HUDEP-2 (cell line): ENCODE measurements at regions not wholly inside any gene's neighbourhood (a gene's known extent, or its start where the extent isn't known, plus 50 kb on each side); places are given as distances from the start of the nearest gene placed in this dataset.
A peak's percentile ranks its signal among the peaks of the same experiment; 100 is the strongest.

ENCODE experiments used
- DNase-seq, 76 experiments: peaks; one replicate each; lab custom pipeline; 2025; ENCODE audit not compliant: unreplicated experiment in 76 of 76; lab: John Stamatoyannopoulos, UW

DNA sequence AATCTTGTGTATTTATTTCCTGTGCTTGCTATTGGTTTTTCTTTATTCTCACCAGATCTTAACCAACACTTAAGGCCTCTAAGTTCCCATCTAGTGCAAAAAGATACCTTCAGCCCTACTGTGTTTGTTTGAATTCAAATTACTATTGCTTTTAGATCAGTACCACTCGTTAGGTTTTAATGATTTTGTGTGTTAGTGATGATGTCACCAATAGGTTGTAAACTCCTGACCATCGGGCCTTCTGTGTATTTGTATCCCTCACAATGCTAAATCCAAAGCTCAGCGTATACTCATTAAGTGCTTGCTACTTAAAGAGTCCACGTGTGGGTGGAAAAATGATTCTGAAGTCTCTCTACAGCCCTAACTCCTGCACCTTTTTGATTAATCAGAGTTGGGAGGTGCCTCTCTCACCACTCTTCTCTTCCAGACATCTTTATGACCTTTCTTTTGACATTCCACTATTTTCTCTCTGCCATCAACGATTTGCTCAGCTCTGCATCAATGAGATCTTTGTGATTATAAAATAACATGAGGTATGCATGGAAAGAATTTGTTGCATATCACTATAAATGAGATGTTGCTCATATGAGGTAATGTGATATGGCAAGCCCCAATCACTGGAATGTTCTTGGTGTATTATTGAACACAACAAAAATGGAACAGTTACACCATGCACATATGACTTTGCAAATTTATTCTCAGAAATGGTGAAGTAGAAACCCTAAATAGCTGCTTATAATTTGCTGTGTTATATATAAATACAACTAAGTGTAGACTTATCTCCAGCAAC, 55.1 kb upstream of the LAMA2 start:
- no peak for DNase-seq

DNA sequence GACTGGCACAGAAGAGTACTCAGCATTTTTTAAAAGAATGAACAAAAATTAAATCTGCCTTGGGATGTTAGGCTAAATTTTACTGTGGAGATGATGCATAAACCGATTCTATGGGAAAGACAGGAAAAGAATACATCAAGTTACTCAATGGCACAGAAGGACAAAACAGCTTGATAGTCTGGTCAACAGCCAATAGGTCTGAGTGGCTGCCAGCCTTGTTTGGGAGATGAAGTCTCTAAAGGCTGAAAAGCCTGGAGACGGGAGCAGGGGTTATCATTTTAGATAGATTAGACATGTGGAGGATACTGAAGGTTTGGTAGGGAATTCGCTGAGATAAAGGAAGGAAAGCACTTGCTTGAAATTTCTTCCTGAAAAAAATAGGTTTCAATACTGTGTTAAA, 56.3 kb upstream of the LAMA2 start:
- DNase-seq: no peak

DNA sequence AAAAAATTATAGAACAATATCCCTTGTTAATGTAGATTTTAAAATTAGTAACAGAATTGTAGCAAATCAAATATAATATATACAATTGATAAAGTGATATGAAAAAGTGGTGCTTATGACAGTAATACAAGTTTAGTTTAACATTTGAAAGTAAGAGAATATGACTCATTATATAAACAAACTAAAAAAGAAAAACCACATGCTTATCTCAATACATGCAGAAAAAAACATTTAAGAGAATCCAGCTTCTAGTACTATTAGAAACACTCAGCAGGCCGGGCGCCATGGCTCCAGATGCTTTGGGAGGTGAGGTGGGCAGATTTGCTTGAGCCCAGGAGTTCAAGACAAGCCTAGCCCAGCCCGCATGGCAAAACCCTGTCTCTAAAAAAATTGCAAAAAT, 60.7 kb upstream of the LAMA2 start:
- DNase-seq: no peak

DNA sequence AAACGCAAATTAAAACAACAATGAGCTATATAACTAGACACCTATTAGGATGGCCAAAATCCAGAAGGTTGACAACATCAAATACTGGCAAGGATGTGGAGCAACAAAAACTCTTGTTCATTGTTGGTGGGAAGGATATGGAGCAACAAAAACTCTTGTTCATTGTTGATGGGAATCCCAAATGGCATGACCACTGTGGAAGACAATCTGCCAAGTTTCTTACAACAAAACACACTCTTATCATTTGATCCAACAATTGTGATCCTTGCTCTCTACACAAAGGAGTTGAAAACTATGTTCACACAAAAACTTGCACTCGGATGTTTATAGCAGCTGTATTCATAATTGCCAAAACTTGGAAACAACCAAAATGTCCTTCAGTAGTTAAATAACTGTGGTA, 61.8 kb upstream of the LAMA2 start:
- DNase-seq: no peak

DNA sequence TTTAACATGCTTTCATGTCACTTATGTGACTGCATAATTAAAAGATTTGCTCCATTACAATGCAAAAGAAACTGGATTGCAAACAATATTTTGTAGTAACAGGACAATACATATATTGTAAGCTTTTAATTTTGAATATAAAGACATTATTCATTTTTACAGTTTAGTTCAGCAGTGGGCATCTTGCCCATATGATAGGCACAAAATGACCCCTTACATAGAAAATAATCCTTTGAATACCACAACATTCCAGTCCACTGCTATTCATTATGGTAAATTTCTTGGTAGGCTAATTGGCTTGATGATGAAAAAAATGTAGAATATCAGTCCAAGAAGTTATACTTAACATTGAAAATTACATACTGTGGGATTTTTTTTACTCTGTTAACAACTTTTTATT, 74.1 kb upstream of the LAMA2 start:
- no peak for DNase-seq

DNA sequence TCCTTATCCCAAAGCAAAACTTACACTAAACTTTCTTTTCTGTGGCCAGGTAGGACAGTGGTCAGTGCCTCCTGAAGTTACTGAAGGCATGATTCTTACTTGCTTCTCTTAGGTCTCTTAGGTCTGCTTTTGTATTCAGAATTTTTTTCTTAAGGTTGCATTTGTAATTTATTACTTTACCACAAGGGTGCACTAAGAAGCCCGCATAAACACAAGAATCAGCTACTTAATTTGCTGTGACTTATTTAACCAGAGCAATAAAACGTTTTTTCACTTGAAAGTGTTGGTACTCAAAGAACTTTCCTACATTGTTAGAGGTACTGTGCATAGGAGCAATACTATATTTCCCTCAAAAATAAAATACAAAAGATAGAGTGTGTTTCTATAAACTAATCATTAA, 75.4 kb upstream of the LAMA2 start:
- DNase-seq: peak in 3 of 76 experiments; percentile 1 to 15 (median 9)

DNA sequence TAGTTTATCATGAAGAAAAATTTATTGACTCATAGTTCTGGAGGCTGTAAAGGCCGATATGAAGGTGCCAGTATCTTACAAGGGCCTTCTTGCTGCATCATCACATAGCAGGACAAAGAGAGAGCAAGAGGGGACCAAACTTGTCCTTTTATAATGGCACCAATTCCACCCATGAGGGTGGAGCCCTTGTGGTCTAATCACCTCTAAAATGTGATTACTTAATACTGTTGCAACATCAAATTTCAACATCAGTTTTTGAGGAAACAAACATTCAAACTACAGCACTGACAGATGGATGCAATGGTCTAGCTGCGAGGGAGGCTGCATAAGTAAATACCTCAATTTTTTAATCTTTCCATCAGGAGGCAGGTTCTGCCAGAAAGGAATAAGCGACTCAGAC, 76.7 kb upstream of the LAMA2 start:
- DNase-seq: no peak

DNA sequence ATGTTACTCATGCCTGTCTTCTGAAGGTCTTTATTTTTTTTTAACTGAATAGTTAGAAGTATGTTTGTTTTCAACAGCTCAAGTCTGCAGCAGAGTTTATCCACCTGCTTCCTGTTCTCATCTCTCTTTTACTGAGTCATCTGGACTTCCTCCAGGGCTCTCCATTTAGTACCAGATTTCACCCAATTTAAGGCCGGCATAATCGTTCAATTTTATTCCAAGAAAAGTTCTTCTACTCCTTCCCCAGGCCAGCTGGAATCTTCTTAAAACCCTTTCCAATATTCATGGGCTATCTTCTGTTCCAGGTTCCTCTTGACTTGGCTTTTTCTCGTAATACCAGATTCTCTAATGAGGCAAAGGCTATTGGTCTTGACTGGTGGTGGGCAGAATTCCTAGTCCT, 79.0 kb upstream of the LAMA2 start:
- no peak for DNase-seq

DNA sequence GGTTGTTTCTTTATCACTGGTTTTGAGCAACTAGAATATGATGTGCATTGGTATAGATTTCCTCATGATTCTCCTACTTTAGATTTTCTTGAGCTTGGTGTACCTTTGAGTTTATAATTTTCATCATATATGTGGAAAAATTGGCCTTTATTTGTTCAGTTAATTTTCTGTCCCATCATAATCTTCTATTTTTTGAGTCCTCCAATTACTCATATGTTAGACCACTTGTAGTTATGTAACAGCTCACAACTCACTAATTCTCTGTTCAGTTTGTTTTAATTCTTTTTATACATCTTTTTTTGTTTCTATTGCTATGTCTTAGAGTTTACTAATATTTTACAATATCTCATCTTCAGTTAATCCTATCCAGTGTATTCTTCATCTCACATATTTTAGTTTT, 81.3 kb upstream of the LAMA2 start:
- DNase-seq: no peak

DNA sequence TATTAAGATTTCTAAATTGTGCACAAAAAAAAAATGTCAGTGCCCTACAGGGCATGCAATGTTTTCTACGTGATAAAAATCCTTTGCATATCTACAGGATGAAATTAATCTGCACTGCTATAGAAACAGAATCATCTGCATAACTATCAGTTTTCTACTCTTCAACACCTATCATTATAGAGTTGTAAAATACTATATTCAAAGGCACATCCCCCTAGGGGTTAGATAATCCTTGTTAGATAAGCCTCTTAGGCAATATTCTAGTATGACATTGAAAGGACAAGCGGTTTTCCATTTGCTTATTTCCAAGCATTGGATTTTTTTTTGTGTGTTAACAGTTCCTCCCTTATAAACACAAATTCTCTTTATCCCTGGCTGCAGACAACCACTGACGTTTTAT, 98.7 kb upstream of the LAMA2 start:
- DNase-seq: peak in 1 of 76 experiments; percentile 0

DNA sequence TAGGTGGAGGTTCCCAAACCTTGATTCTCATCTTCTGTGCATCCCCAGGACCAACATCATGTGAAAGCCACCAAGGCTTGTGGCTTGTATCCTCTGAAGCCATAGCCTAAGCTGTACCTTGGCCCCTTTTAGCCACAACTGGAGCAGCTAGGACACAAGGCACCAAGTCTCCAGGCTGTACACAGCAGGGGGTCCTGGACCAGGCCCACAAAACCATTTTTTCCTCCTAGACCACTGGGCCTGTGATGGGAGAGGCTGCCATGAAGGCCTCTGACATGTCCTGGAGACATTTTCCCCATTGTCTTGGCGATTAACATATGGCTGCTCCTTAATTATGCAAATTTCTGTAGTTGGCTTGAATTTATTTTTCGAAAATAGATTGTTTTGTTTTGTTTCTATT, 114.8 kb upstream of the LAMA2 start:
- no peak for DNase-seq

DNA sequence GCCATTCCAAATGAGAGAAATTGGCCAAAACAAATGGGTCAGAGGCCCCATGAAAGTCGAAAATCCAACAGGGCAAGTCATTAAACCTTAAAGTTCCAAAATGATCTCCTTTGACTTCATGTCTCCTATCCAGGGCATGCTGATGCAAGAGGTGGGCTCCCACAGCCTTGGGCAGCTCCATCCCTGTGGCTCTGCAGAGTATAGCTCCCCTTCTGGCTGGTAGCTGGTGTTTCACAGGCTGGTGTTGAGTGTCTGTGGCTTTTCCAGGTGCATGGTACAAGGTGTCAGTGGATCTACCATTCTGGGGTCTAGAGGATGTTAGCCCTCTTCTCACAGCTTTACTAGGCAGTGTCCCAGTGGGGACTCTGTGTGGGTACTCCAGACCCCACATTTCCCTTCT, 115.2 kb upstream of the LAMA2 start:
- DNase-seq: no peak

DNA sequence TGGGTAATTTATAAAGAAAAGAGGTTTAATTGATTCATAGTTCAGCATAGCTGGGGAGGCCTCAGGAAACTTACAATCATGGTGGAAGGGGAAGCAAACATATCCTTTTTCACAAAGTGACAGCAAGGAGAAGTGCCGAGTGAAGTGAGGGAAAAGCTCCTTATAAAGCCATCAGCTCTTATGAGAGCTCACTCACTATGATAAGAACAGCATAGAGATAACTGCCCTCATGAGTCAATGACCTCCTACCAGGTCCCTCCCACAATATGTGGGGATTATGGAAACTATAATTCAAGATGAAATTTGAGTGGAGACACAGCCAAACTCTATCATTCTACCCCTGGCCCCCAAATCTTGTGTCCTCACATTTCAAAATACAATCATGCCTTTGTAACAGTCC, 115.8 kb upstream of the LAMA2 start:
- no peak for DNase-seq

DNA sequence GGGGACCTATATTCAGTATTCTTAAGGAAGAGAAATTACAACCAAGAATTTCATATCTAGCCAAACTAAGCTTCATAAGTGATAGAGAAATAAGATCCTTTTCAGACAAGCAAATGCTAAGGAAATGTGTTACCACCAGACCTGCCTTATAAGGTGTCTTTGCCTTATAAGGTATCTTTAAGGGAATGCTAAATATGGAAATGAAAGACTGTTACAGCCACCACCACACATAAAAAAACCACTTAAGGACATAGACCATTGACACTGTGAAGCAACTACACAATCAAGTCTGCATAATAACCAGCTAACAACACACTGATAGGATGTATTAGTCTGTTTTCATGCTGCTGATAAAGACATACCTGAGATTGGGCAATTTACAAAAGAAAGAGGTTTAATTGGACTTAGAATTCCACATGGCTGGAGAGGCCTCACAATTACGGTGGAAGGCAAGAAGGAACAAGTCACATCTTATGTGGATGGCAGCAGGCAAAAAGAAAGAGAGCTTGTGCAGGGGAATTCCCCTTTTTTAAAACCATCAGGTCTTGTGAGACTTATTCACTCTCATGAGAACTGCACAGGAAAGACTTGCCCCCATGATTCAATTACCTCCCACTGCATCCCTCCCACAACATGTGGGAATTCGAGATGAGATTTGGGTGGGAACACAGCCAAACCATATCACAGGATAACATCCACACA, 119.2 kb upstream of the LAMA2 start:
- no peak for DNase-seq

DNA sequence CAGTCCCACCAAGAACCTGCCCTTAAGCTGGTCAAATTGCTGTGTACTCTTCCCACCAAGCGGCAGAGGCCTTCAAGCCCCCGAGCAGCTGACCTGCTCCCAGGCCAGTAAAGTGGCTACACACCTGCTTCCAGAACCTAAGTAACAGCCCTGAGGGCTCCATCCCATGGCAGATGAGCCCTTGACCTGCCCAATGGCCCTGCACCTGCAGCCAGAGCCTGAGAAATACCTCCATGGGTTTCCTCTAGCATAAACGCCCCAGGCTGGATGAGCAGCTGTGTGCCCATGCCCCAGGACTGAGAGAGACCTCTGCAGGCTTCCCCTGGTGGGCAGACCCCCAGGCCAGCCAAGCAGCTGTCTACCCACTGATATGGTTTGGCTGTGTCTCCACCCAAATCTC, 123.0 kb upstream of the LAMA2 start:
- no peak for DNase-seq

DNA sequence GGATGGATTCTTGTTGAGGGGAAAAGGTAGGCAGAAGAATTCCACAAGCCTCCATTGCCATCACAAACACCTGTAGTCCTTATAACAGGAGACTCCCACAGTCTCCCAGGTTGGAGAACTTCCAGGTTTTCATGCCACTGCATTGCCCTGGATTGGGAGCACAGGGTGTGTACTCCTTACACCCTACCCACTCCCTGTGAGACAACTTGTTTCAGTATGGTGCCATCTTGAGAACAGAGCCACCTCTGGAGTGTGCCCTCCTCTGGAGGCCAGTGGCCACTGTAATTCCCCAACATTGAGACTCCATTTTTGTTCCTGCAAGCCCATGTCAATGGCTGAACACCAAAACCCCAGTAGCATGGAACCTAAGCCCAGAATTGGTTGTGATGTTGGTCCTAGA, 123.5 kb upstream of the LAMA2 start:
- no peak for DNase-seq

DNA sequence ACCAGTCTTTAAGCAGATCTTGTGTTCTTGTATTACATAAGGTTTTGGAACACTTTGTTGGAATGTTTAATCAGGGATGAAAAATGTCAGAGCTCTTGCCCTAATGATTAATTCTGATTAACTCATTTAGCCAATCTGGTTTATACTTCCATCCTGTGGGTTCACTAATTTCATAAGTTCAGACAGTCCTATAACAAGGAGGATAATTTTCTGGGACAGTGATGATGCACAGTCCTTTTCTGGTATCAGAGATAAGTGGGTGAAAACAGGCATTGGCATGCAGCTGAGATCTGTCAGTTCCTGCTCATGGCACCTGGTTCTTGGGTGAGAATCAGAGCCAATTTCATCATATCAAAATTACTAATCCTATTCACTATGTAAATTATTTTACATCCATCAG, 125.0 kb upstream of the LAMA2 start:
- no peak for DNase-seq

DNA sequence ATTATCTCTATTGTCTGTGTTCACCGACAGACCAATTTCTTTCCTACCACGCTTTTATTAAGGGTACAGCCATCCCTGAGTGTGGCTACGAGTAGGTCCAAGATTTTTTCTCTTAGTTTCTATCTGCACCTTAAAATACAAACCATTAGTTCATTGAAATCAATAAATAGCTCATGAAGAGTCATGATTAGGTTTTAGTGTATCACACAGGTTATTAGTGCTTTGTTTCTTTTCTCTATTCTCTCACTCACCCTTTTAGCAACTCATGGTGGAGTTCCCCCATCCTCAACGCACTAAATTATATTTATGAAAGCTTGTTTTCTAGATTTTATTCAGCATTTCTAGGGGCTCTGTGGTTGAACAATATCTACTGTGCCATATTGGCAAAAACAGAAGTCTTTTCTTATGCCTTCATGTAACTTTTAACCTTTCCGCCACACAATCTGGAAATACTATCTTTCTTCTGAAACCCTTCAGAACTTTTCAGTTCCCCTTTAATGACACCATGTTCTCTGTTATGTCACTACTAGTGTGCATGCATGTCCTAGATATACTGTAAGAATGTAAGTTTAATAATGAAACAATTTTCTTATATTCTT, 128.2 kb upstream of the LAMA2 start:
- DNase-seq: no peak

DNA sequence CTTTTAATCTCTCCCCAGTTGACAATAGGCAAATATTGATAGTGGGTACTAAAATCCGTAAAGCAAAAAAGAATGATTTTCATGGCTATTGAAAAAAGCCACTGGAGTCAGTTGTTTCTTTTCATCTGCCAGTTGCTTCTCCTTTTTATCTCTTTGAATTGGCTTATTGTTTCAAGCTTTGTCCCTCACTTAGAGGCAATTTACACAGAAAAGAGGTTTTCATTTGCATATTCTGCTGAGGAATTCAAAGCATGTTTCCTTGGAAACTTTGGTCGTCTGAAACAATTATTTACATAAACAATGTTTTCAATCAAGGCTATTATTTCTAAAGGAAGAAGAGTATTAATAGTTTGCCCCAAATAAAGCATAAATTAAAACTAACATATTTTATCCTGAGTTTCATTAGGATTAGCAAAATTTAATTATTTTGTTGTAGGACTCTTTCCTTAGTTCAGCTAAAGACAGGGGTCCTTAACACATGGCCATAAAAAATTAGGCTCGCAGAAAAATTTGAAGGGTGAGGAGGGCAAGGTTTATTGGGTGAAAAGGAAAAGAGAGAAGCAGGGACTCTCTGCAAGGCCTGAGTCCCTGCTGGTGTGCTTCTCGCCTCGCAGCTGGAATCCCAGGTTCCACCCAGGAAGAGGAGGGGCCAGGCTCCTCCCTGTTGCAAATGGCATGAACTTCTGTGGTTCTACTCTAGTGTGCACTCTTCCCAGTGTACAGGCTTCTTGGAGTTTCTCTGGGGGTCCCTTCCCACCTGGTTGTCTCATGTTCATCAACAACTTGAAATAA, 138.8 kb upstream of the LAMA2 start:
- no peak for DNase-seq

DNA sequence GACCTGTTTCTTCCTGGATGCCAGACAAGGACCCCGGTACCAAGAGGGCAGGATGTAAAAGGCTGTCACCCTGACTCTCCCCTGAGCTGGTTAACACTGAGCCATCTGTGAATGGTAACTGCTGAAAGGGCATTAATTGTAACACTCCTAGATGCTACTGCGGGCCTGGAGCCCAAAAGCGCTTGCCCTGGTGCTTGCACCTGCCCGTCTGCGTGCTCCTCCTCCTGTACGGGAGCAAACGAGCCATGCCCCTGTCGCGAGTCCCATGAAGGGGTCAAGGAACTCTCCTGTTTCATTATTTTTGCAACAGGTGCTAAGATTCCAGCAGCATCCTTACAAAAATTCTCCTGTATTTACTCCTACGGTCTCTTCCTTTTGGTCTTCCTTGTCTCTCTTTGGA, 140.0 kb upstream of the LAMA2 start:
- DNase-seq: no peak

DNA sequence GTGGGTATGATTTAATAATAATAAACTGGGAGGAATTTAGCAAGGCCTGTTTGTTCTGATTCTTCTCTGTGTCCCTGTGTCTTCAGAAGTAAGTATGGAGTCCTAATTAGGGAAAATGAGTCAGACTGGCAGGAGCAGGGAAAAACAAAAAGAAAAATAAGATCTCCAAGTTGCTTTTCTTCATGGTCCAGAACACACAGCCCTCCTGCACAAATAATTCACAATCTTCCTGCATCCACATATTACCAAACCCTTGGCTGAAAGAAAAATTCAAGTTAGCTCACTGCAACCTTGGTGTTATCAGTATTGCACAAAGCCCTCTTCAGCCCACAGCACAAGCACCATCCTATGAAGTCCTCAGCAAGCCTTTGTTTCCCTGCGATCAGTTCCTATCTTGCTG, 142.0 kb upstream of the LAMA2 start:
- DNase-seq: no peak
